NCI-H2196 (cell line): ENCODE measurements at regions not wholly inside any gene's neighbourhood (a gene's known extent, or its start where the extent isn't known, plus 50 kb on each side); places are given as distances from the start of the nearest gene placed in this dataset.

Experiments used
- DNase-seq: peaks from one replicate; lab custom pipeline; 2025; ENCODE audit not compliant: unreplicated experiment; lab: John Stamatoyannopoulos, UW

GRCh38 chr4:123867910-123868587 lies 471.5 kb downstream of the SPRY1 start:
- DNase-seq = no peak

- DNase-seq = no peak
These were observed 473.0 kb downstream of the SPRY1 start for GRCh38 chr4:123869286-123870215.

- DNase-seq = no peak
These were observed 473.8 kb downstream of the SPRY1 start for GRCh38 chr4:123870216-123870876.

- DNase-seq = no peak
These were observed 474.7 kb downstream of the SPRY1 start for GRCh38 chr4:123871341-123871740.

GRCh38 chr4:123874063-123874462 lies 477.5 kb downstream of the SPRY1 start:
- no peak for DNase-seq

- DNase-seq = no peak
These were observed 479.5 kb downstream of the SPRY1 start for GRCh38 chr4:123876143-123876542.

GRCh38 chr4:123876671-123877101 lies 480.1 kb downstream of the SPRY1 start:
- DNase-seq = no peak

- DNase-seq = no peak
These were observed 481.0 kb downstream of the SPRY1 start for GRCh38 chr4:123877551-123877950.

- no peak for DNase-seq
These were observed 482.4 kb downstream of the SPRY1 start for GRCh38 chr4:123878976-123879375.

- no peak for DNase-seq
These were observed 484.0 kb downstream of the SPRY1 start for GRCh38 chr4:123880631-123881030.

GRCh38 chr4:123884922-123885321 lies 488.3 kb downstream of the SPRY1 start:
- DNase-seq = no peak

- DNase-seq = no peak
These were observed 492.9 kb downstream of the SPRY1 start for GRCh38 chr4:123889507-123889906.

GRCh38 chr4:123890889-123891288 lies 494.3 kb downstream of the SPRY1 start:
- no peak for DNase-seq

GRCh38 chr4:123891881-123892280 lies 495.3 kb downstream of the SPRY1 start:
- no peak for DNase-seq

- no peak for DNase-seq
These were observed 495.9 kb downstream of the SPRY1 start for GRCh38 chr4:123892368-123892976.

- DNase-seq = no peak
These were observed 496.7 kb downstream of the SPRY1 start for GRCh38 chr4:123893011-123893981.

GRCh38 chr4:123896446-123897071 lies 500.0 kb downstream of the SPRY1 start:
- DNase-seq = no peak

- no peak for DNase-seq
These were observed 502.5 kb downstream of the SPRY1 start for GRCh38 chr4:123898946-123899666.

GRCh38 chr4:123904882-123905281 lies 508.3 kb downstream of the SPRY1 start:
- DNase-seq = no peak
